ENCODE measurements at regions not wholly inside any gene's neighbourhood (a gene's known extent, or its start where the extent isn't known, plus 50 kb on each side); places are given as distances from the start of the nearest gene placed in this dataset.

- Mint-ChIP-seq H3K4me1 (no peaks in the 10 kb centered on the region), H3K4me3 (no peak overlapping the region), H3K9me3 (no peaks in the 10 kb centered on the region), H3K27ac (ENCODE audit: low read depth) (no peak overlapping the region), H3K36me3 (ENCODE audit: insufficient read depth) (peaks cover 3% of the 10 kb centered on the region), H3K27me3 (peaks cover 2% of the 10 kb centered on the region)
- DNase-seq (ENCODE audit: low spot score in 2 of 2): no peak
- no peak for ATAC-seq (replicated peaks; ENCODE audit: extremely low read depth, poor library complexity, severe bottlenecking)
These were observed 177.0 kb upstream of the PRDM1 start for GRCh38 chr6:105909106-105909505.

- ATAC-seq (replicated peaks; ENCODE audit: extremely low read depth, poor library complexity, severe bottlenecking): no peak
- Mint-ChIP-seq H3K36me3 (ENCODE audit: insufficient read depth) (peaks cover 4% of the 10 kb centered on the region), H3K4me3 (no peak overlapping the region), H3K4me1 (no peaks in the 10 kb centered on the region), H3K9me3 (no peaks in the 10 kb centered on the region), H3K27me3 (no peaks in the 10 kb centered on the region), H3K27ac (ENCODE audit: low read depth) (no peak overlapping the region)
- DNase-seq (ENCODE audit: low spot score in 2 of 2): no peak
These were observed 178.1 kb upstream of the PRDM1 start for GRCh38 chr6:105907991-105908390.

GRCh38 chr6:105907301-105907700, 178.8 kb upstream of the PRDM1 start:
- no peak for DNase-seq (ENCODE audit: low spot score in 2 of 2)
- no peak overlapping the region for H3K27ac Mint-ChIP-seq (ENCODE audit: low read depth)
- H3K36me3 Mint-ChIP-seq (ENCODE audit: insufficient read depth): peaks cover 4% of the 10 kb centered on the region
- H3K27me3 Mint-ChIP-seq: no peaks in the 10 kb centered on the region
- no peak for ATAC-seq (replicated peaks; ENCODE audit: extremely low read depth, poor library complexity, severe bottlenecking)
- no peak overlapping the region for H3K4me3 Mint-ChIP-seq
- no peaks in the 10 kb centered on the region for H3K9me3 Mint-ChIP-seq
- no peaks in the 10 kb centered on the region for H3K4me1 Mint-ChIP-seq

GRCh38 chr6:105902401-105903031, 183.6 kb upstream of the PRDM1 start:
- H3K4me3 Mint-ChIP-seq: no peak overlapping the region
- H3K9me3 Mint-ChIP-seq: no peaks in the 10 kb centered on the region
- no peaks in the 10 kb centered on the region for H3K4me1 Mint-ChIP-seq
- H3K36me3 Mint-ChIP-seq (ENCODE audit: insufficient read depth): peaks cover 3% of the 10 kb centered on the region
- DNase-seq (ENCODE audit: low spot score in 2 of 2) (no peak), ATAC-seq (replicated peaks; ENCODE audit: extremely low read depth, poor library complexity, severe bottlenecking) (no peak)
- H3K27ac Mint-ChIP-seq (ENCODE audit: low read depth): no peak overlapping the region
- no peaks in the 10 kb centered on the region for H3K27me3 Mint-ChIP-seq

- H3K4me1 Mint-ChIP-seq: no peaks in the 10 kb centered on the region
- ATAC-seq (replicated peaks; ENCODE audit: extremely low read depth, poor library complexity, severe bottlenecking) (no peak), DNase-seq (ENCODE audit: low spot score in 2 of 2) (no peak)
- no peak overlapping the region for H3K27ac Mint-ChIP-seq (ENCODE audit: low read depth)
- peaks cover 1% of the 10 kb centered on the region for H3K36me3 Mint-ChIP-seq (ENCODE audit: insufficient read depth)
- H3K4me3 Mint-ChIP-seq: no peak overlapping the region
- H3K27me3 Mint-ChIP-seq: no peaks in the 10 kb centered on the region
- no peaks in the 10 kb centered on the region for H3K9me3 Mint-ChIP-seq
These were observed 184.6 kb upstream of the PRDM1 start for GRCh38 chr6:105901583-105901982.

- H3K27me3 Mint-ChIP-seq: no peaks in the 10 kb centered on the region
- no peak for DNase-seq (ENCODE audit: low spot score in 2 of 2)
- no peaks in the 10 kb centered on the region for H3K4me1 Mint-ChIP-seq
- H3K4me3 Mint-ChIP-seq: peak overlapping the region; percentile 19
- H3K9me3 Mint-ChIP-seq: no peaks in the 10 kb centered on the region
- H3K27ac Mint-ChIP-seq (ENCODE audit: low read depth): no peak overlapping the region
- H3K36me3 Mint-ChIP-seq (ENCODE audit: insufficient read depth): peaks cover 1% of the 10 kb centered on the region
- ATAC-seq (replicated peaks; ENCODE audit: extremely low read depth, poor library complexity, severe bottlenecking): no peak
These were observed 185.8 kb upstream of the PRDM1 start for GRCh38 chr6:105900125-105900937.

GRCh38 chr6:105898286-105898685, 187.8 kb upstream of the PRDM1 start:
- Mint-ChIP-seq H3K9me3 (no peaks in the 10 kb centered on the region), H3K36me3 (ENCODE audit: insufficient read depth) (peaks cover 2% of the 10 kb centered on the region), H3K4me3 (no peak overlapping the region), H3K4me1 (no peaks in the 10 kb centered on the region), H3K27ac (ENCODE audit: low read depth) (no peak overlapping the region), H3K27me3 (no peaks in the 10 kb centered on the region)
- no peak for DNase-seq (ENCODE audit: low spot score in 2 of 2)
- no peak for ATAC-seq (replicated peaks; ENCODE audit: extremely low read depth, poor library complexity, severe bottlenecking)

GRCh38 chr6:105897131-105897530, 189.0 kb upstream of the PRDM1 start:
- ATAC-seq (replicated peaks; ENCODE audit: extremely low read depth, poor library complexity, severe bottlenecking) (no peak), DNase-seq (ENCODE audit: low spot score in 2 of 2) (no peak)
- H3K36me3 Mint-ChIP-seq (ENCODE audit: insufficient read depth): peaks cover 2% of the 10 kb centered on the region
- H3K4me1 Mint-ChIP-seq: no peaks in the 10 kb centered on the region
- H3K27me3 Mint-ChIP-seq: no peaks in the 10 kb centered on the region
- H3K4me3 Mint-ChIP-seq: no peak overlapping the region
- no peaks in the 10 kb centered on the region for H3K9me3 Mint-ChIP-seq
- no peak overlapping the region for H3K27ac Mint-ChIP-seq (ENCODE audit: low read depth)

- no peaks in the 10 kb centered on the region for H3K4me1 Mint-ChIP-seq
- DNase-seq (ENCODE audit: low spot score in 2 of 2): no peak
- no peaks in the 10 kb centered on the region for H3K9me3 Mint-ChIP-seq
- no peak overlapping the region for H3K4me3 Mint-ChIP-seq
- H3K27me3 Mint-ChIP-seq: no peaks in the 10 kb centered on the region
- ATAC-seq (replicated peaks; ENCODE audit: extremely low read depth, poor library complexity, severe bottlenecking): no peak
- no peak overlapping the region for H3K27ac Mint-ChIP-seq (ENCODE audit: low read depth)
- H3K36me3 Mint-ChIP-seq (ENCODE audit: insufficient read depth): peaks cover 2% of the 10 kb centered on the region
These were observed 189.4 kb upstream of the PRDM1 start for GRCh38 chr6:105896821-105897095.

GRCh38 chr6:105896052-105896820, 189.9 kb upstream of the PRDM1 start:
- no peak overlapping the region for H3K27ac Mint-ChIP-seq (ENCODE audit: low read depth)
- no peaks in the 10 kb centered on the region for H3K9me3 Mint-ChIP-seq
- ATAC-seq (replicated peaks; ENCODE audit: extremely low read depth, poor library complexity, severe bottlenecking) (no peak), DNase-seq (ENCODE audit: low spot score in 2 of 2) (no peak)
- H3K36me3 Mint-ChIP-seq (ENCODE audit: insufficient read depth): peaks cover 2% of the 10 kb centered on the region
- H3K4me1 Mint-ChIP-seq: no peaks in the 10 kb centered on the region
- H3K4me3 Mint-ChIP-seq: no peak overlapping the region
- no peaks in the 10 kb centered on the region for H3K27me3 Mint-ChIP-seq

GRCh38 chr6:105894556-105894955, 191.6 kb upstream of the PRDM1 start:
- H3K27ac Mint-ChIP-seq (ENCODE audit: low read depth): no peak overlapping the region
- no peaks in the 10 kb centered on the region for H3K9me3 Mint-ChIP-seq
- no peaks in the 10 kb centered on the region for H3K4me1 Mint-ChIP-seq
- DNase-seq (ENCODE audit: low spot score in 2 of 2) (no peak), ATAC-seq (replicated peaks; ENCODE audit: extremely low read depth, poor library complexity, severe bottlenecking) (no peak)
- H3K27me3 Mint-ChIP-seq: no peaks in the 10 kb centered on the region
- no peak overlapping the region for H3K4me3 Mint-ChIP-seq
- peaks cover 2% of the 10 kb centered on the region for H3K36me3 Mint-ChIP-seq (ENCODE audit: insufficient read depth)

GRCh38 chr6:105893741-105894140, 192.4 kb upstream of the PRDM1 start:
- ATAC-seq (replicated peaks; ENCODE audit: extremely low read depth, poor library complexity, severe bottlenecking) (no peak), DNase-seq (ENCODE audit: low spot score in 2 of 2) (no peak)
- H3K27ac Mint-ChIP-seq (ENCODE audit: low read depth): no peak overlapping the region
- peaks cover 2% of the 10 kb centered on the region for H3K36me3 Mint-ChIP-seq (ENCODE audit: insufficient read depth)
- H3K9me3 Mint-ChIP-seq: no peaks in the 10 kb centered on the region
- H3K27me3 Mint-ChIP-seq: no peaks in the 10 kb centered on the region
- H3K4me1 Mint-ChIP-seq: no peaks in the 10 kb centered on the region
- no peak overlapping the region for H3K4me3 Mint-ChIP-seq

All from central memory CD8-positive, alpha-beta T cell (primary cell).